Fibroblast of lung (primary cell): ENCODE measurements at regions not wholly inside any gene's neighbourhood (a gene's known extent, or its start where the extent isn't known, plus 50 kb on each side); places are given as distances from the start of the nearest gene placed in this dataset.

Experiments used
- DNase-seq, 2 donors: peaks; one replicate each; pipeline versions ENCODE4 v3.0.0 to v3.0.0-alpha.2; 2010; ENCODE audit warnings: low read depth in 2 of 2
- H2AFZ ChIP-seq: 2 replicates; pipeline ENCODE4 v1.5.1; 2012; ENCODE audit warnings: low read length, control low read depth, inconsistent platforms
- H3K27ac ChIP-seq: 2 replicates; pipeline ENCODE4 v1.5.1; 2011; ENCODE audit warnings: low read length, control low read depth; ENCODE audit not compliant: insufficient read depth
- H3K27me3 ChIP-seq: 2 replicates; pipeline ENCODE4 v1.5.1; 2011; ENCODE audit warnings: mild to moderate bottlenecking, low read length; ENCODE audit not compliant: control insufficient read depth, insufficient read depth
- H3K36me3 ChIP-seq: 2 replicates; pipeline ENCODE4 v1.5.1; 2011; ENCODE audit warnings: low read length; ENCODE audit not compliant: control insufficient read depth, insufficient read depth
- H3K4me1 ChIP-seq: 2 replicates; pipeline ENCODE4 v1.5.1; 2011; ENCODE audit warnings: low read length; ENCODE audit not compliant: control insufficient read depth, insufficient read depth; ENCODE audit errors: extremely low read depth
- H3K4me2 ChIP-seq: 2 replicates; pipeline ENCODE4 v1.5.1; 2011; ENCODE audit warnings: low read length, control low read depth; ENCODE audit not compliant: insufficient read depth; ENCODE audit errors: extremely low read depth
- H3K4me3 ChIP-seq, 4 experiments: fragments of 200-600 bp in 1 of 4; sonication (generic) in 1 of 4; replicated peaks in 1 of 4; 2 replicates each; pipeline ENCODE4 v1.5.1; 2011 to 2016; ENCODE audit warnings: low read length in 4 of 4, low read depth in 3 of 4, mild to moderate bottlenecking in 3 of 4, control low read depth in 2 of 4, inconsistent platforms in 1 of 4, mixed read lengths in 1 of 4; ENCODE audit not compliant: insufficient read depth in 1 of 4; ENCODE audit errors: control extremely low read depth in 1 of 4
- H3K79me2 ChIP-seq: 2 replicates; pipeline ENCODE4 v1.5.1; 2012; ENCODE audit warnings: mild to moderate bottlenecking, low read length, inconsistent platforms; ENCODE audit not compliant: control insufficient read depth, insufficient read depth
- H3K9ac ChIP-seq: 2 replicates; pipeline ENCODE4 v1.5.1; 2011; ENCODE audit warnings: mild to moderate bottlenecking, low read length, control low read depth; ENCODE audit not compliant: insufficient read depth
- H3K9me3 ChIP-seq: 2 replicates; pipeline ENCODE4 v1.5.1; 2012; ENCODE audit warnings: low read depth, low read length; ENCODE audit not compliant: control insufficient read depth, insufficient read depth
- H4K20me1 ChIP-seq: 2 replicates; pipeline ENCODE4 v1.5.1; 2011; ENCODE audit warnings: low read length; ENCODE audit not compliant: control insufficient read depth, insufficient read depth; ENCODE audit errors: extremely low read depth
- CTCF ChIP-seq, 2 donors: IDR thresholded peaks in 1 of 2; conservative IDR thresholded peaks in 1 of 2; 1 replicate in 1 of 2; 2 replicates in 1 of 2; pipeline ENCODE4 v1.5.1; 2011 to 2012; ENCODE audit warnings: low read length in 2 of 2, control low read depth in 1 of 2, inconsistent platforms in 1 of 2, low read depth in 1 of 2, mild to moderate bottlenecking in 1 of 2
- EZH2 ChIP-seq: IDR thresholded peaks from 2 replicates; pipeline ENCODE4 v1.5.1; 2012; ENCODE audit warnings: low read length, control low read depth, mild to moderate bottlenecking; ENCODE audit errors: missing control alignments

DNA sequence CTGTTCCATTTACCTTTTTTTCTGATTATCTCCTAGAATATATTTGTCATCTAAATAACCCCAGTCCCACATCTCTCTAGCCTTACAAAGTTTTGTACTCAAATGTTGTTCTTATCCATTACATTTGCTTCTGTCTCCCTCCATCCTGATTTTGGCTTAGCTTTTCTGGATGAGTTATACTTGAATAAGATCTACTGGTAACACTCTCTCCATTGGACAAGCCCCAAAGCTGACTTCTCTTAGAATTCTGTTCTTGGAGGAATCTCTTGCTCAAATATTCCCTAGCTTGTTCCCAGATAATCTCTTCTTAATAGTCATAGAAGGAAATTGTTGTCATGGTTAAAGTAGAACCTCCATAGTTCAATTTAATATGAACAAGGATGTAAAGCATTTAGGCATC lies 115.5 kb upstream of the HS3ST1 start:
- no peak overlapping the region for H3K9ac ChIP-seq
- H3K27me3 ChIP-seq, result no peaks in the 10 kb centered on the region
- DNase-seq, result no peak
- H3K4me2 ChIP-seq, result no peak overlapping the region
- no peak overlapping the region for H3K4me3 ChIP-seq
- H3K36me3 ChIP-seq, result no peaks in the 10 kb centered on the region
- no peaks in the 10 kb centered on the region for H3K9me3 ChIP-seq
- H3K27ac ChIP-seq, result no peak overlapping the region
- H3K4me1 ChIP-seq, result no peaks in the 10 kb centered on the region
- no peak overlapping the region for H2AFZ ChIP-seq
- H4K20me1 ChIP-seq, result no peaks in the 10 kb centered on the region
- TF ChIP-seq EZH2, result no peak
- no peaks in the 10 kb centered on the region for H3K79me2 ChIP-seq

GRCh38 chr4:11543706-11544105 lies 115.0 kb upstream of the HS3ST1 start:
- TF ChIP-seq EZH2, result no peak
- TF ChIP-seq CTCF (conservative IDR thresholded peaks at IDR 0.05 in 1 of 2, IDR thresholded peaks at IDR 0.05 in 1 of 2; ENCODE audit: low read depth in 1 of 2, low read length in 2 of 2), result no peak
- Histone ChIP-seq H3K9me3 (no peaks in the 10 kb centered on the region), H3K4me3 (no peak overlapping the region), H3K9ac (no peak overlapping the region), H3K27ac (no peak overlapping the region), H3K79me2 (no peaks in the 10 kb centered on the region), H3K27me3 (no peaks in the 10 kb centered on the region), H4K20me1 (no peaks in the 10 kb centered on the region), H3K4me1 (no peaks in the 10 kb centered on the region), H3K36me3 (no peaks in the 10 kb centered on the region), H3K4me2 (no peak overlapping the region), H2AFZ (peak overlapping the region; percentile 27)
- peak; percentile 77 for DNase-seq

GRCh38 chr4:11542952-11543351 lies 114.3 kb upstream of the HS3ST1 start:
- Histone ChIP-seq H3K4me2 (no peak overlapping the region), H3K4me1 (no peaks in the 10 kb centered on the region)

More at GRCh38 chr4:11542952-11543351, 114.3 kb upstream of the HS3ST1 start:
- H3K4me3 ChIP-seq, result no peak overlapping the region
- H3K27me3 ChIP-seq, result no peaks in the 10 kb centered on the region
- H3K9ac ChIP-seq, result no peak overlapping the region
- no peak for DNase-seq
- no peaks in the 10 kb centered on the region for H3K9me3 ChIP-seq
- H2AFZ ChIP-seq, result no peak overlapping the region
- no peaks in the 10 kb centered on the region for H3K36me3 ChIP-seq
- H3K27ac ChIP-seq, result no peak overlapping the region
- H3K79me2 ChIP-seq, result no peaks in the 10 kb centered on the region
- TF ChIP-seq CTCF (conservative IDR thresholded peaks at IDR 0.05 in 1 of 2, IDR thresholded peaks at IDR 0.05 in 1 of 2; ENCODE audit: low read depth in 1 of 2, low read length in 2 of 2) (no peak), EZH2 (no peak)
- no peaks in the 10 kb centered on the region for H4K20me1 ChIP-seq
